ENCODE measurements at regions not wholly inside any gene's neighbourhood (a gene's known extent, or its start where the extent isn't known, plus 50 kb on each side); places are given as distances from the start of the nearest gene placed in this dataset.

GRCh38 chr2:155320236-155320635 is 621.7 kb downstream of the KCNJ3 start:
- H3K4me1 Mint-ChIP-seq, result no peaks in the 10 kb centered on the region
- peaks cover 3 to 18% (median 7%) of the 10 kb centered on the region in 6 donors for H3K9me3 Mint-ChIP-seq
- no peak overlapping the region for H3K4me3 Mint-ChIP-seq
- no peak overlapping the region for H3K27ac Mint-ChIP-seq
- H3K36me3 Mint-ChIP-seq, result no peaks in the 10 kb centered on the region
- H3K27me3 Mint-ChIP-seq (ENCODE audit: low read depth in 3 of 3), result no peaks in the 10 kb centered on the region
- no peak for DNase-seq

- H3K27me3 Mint-ChIP-seq (ENCODE audit: low read depth in 3 of 3), result no peaks in the 10 kb centered on the region
- no peak overlapping the region for H3K4me3 Mint-ChIP-seq
- H3K36me3 Mint-ChIP-seq, result no peaks in the 10 kb centered on the region
- no peak for DNase-seq
- no peak overlapping the region for H3K27ac Mint-ChIP-seq
- no peaks in the 10 kb centered on the region for H3K4me1 Mint-ChIP-seq
- peaks cover 3 to 8% (median 4%) of the 10 kb centered on the region in 6 donors for H3K9me3 Mint-ChIP-seq
Measured at GRCh38 chr2:155318710-155319109, 620.2 kb downstream of the KCNJ3 start.

- peaks cover 0 to 7% (median 0%) of the 10 kb centered on the region in 6 donors for H3K9me3 Mint-ChIP-seq
- no peaks in the 10 kb centered on the region for H3K27me3 Mint-ChIP-seq (ENCODE audit: low read depth in 3 of 3)
- no peak overlapping the region for H3K4me3 Mint-ChIP-seq
- no peaks in the 10 kb centered on the region for H3K36me3 Mint-ChIP-seq
- no peak overlapping the region for H3K27ac Mint-ChIP-seq
- no peak for DNase-seq
- H3K4me1 Mint-ChIP-seq, result no peaks in the 10 kb centered on the region
Measured at GRCh38 chr2:155315768-155316167, 617.3 kb downstream of the KCNJ3 start.

GRCh38 chr2:155310589-155310988 is 612.1 kb downstream of the KCNJ3 start:
- peaks cover 0 to 2% (median 0%) of the 10 kb centered on the region in 6 donors for H3K9me3 Mint-ChIP-seq
- no peaks in the 10 kb centered on the region for H3K36me3 Mint-ChIP-seq
- no peak overlapping the region for H3K27ac Mint-ChIP-seq
- H3K27me3 Mint-ChIP-seq (ENCODE audit: low read depth in 3 of 3), result no peaks in the 10 kb centered on the region
- H3K4me3 Mint-ChIP-seq, result no peak overlapping the region
- H3K4me1 Mint-ChIP-seq, result no peaks in the 10 kb centered on the region
- no peak for DNase-seq

GRCh38 chr2:155309483-155309882 is 611.0 kb downstream of the KCNJ3 start:
- H3K27me3 Mint-ChIP-seq (ENCODE audit: low read depth in 3 of 3), result no peaks in the 10 kb centered on the region
- H3K9me3 Mint-ChIP-seq, result peaks cover 0 to 2% (median 0%) of the 10 kb centered on the region in 6 donors
- H3K27ac Mint-ChIP-seq, result no peak overlapping the region
- DNase-seq, result no peak
- H3K4me3 Mint-ChIP-seq, result no peak overlapping the region
- no peaks in the 10 kb centered on the region for H3K4me1 Mint-ChIP-seq
- H3K36me3 Mint-ChIP-seq, result no peaks in the 10 kb centered on the region

GRCh38 chr2:155308367-155309009 is 610.0 kb downstream of the KCNJ3 start:
- Mint-ChIP-seq H3K27me3 (ENCODE audit: low read depth in 3 of 3) (no peaks in the 10 kb centered on the region), H3K4me3 (no peak overlapping the region), H3K36me3 (no peaks in the 10 kb centered on the region), H3K4me1 (no peaks in the 10 kb centered on the region), H3K9me3 (peaks cover 0 to 5% (median 0%) of the 10 kb centered on the region in 6 donors), H3K27ac (no peak overlapping the region)
- no peak for DNase-seq

GRCh38 chr2:155301221-155301620 is 602.7 kb downstream of the KCNJ3 start:
- Mint-ChIP-seq H3K9me3 (peaks cover 0 to 11% (median under 1%) of the 10 kb centered on the region in 6 donors), H3K4me3 (no peak overlapping the region), H3K36me3 (no peaks in the 10 kb centered on the region), H3K27ac (no peak overlapping the region), H3K4me1 (no peaks in the 10 kb centered on the region), H3K27me3 (ENCODE audit: low read depth in 3 of 3) (no peaks in the 10 kb centered on the region)
- no peak for DNase-seq

GRCh38 chr2:155298001-155298400 is 599.5 kb downstream of the KCNJ3 start:
- Mint-ChIP-seq H3K4me3 (no peak overlapping the region), H3K27ac (no peak overlapping the region), H3K36me3 (no peaks in the 10 kb centered on the region), H3K4me1 (no peaks in the 10 kb centered on the region), H3K27me3 (ENCODE audit: low read depth in 3 of 3) (no peaks in the 10 kb centered on the region), H3K9me3 (peaks cover 0 to 8% (median under 1%) of the 10 kb centered on the region in 6 donors)
- DNase-seq, result no peak

GRCh38 chr2:155294358-155294757 is 595.9 kb downstream of the KCNJ3 start:
- H3K4me1 Mint-ChIP-seq, result no peaks in the 10 kb centered on the region
- H3K4me3 Mint-ChIP-seq, result no peak overlapping the region

GRCh38 chr2:155281907-155282306 is 583.4 kb downstream of the KCNJ3 start:
- Mint-ChIP-seq H3K27ac (no peak overlapping the region), H3K4me1 (no peaks in the 10 kb centered on the region), H3K36me3 (no peaks in the 10 kb centered on the region), H3K9me3 (peaks cover 7 to 40% (median 15%) of the 10 kb centered on the region in 6 donors), H3K27me3 (ENCODE audit: low read depth in 3 of 3) (no peaks in the 10 kb centered on the region), H3K4me3 (no peak overlapping the region)
- no peak for DNase-seq

More at GRCh38 chr2:155294358-155294757, 595.9 kb downstream of the KCNJ3 start:
- Mint-ChIP-seq H3K27ac (no peak overlapping the region), H3K36me3 (no peaks in the 10 kb centered on the region), H3K27me3 (ENCODE audit: low read depth in 3 of 3) (peaks cover 0 to 2% (median 0%) of the 10 kb centered on the region in 3 donors), H3K9me3 (peaks cover 0 to 10% (median 5%) of the 10 kb centered on the region in 6 donors)
- no peak for DNase-seq

GRCh38 chr2:155273323-155273722 is 574.8 kb downstream of the KCNJ3 start:
- Mint-ChIP-seq H3K27me3 (ENCODE audit: low read depth in 3 of 3) (peaks cover 0 to 3% (median 0%) of the 10 kb centered on the region in 3 donors), H3K4me1 (no peaks in the 10 kb centered on the region), H3K36me3 (no peaks in the 10 kb centered on the region), H3K4me3 (no peak overlapping the region), H3K27ac (no peak overlapping the region), H3K9me3 (peaks cover 5 to 44% (median 12%) of the 10 kb centered on the region in 6 donors)
- DNase-seq, result no peak

- Mint-ChIP-seq H3K36me3 (no peaks in the 10 kb centered on the region), H3K4me3 (no peak overlapping the region), H3K27me3 (ENCODE audit: low read depth in 3 of 3) (peaks cover 0 to 1% (median 0%) of the 10 kb centered on the region in 3 donors), H3K4me1 (no peaks in the 10 kb centered on the region), H3K9me3 (peaks cover 2 to 30% (median 15%) of the 10 kb centered on the region in 6 donors), H3K27ac (no peak overlapping the region)
- no peak for DNase-seq
Measured at GRCh38 chr2:155266583-155266982, 568.1 kb downstream of the KCNJ3 start.

GRCh38 chr2:155266109-155266508 is 567.6 kb downstream of the KCNJ3 start:
- no peak overlapping the region for H3K27ac Mint-ChIP-seq
- no peak overlapping the region for H3K4me3 Mint-ChIP-seq
- peaks cover 0 to 5% (median 0%) of the 10 kb centered on the region in 3 donors for H3K27me3 Mint-ChIP-seq (ENCODE audit: low read depth in 3 of 3)
- H3K4me1 Mint-ChIP-seq, result no peaks in the 10 kb centered on the region
- H3K36me3 Mint-ChIP-seq, result no peaks in the 10 kb centered on the region
- peaks cover 2 to 25% (median 15%) of the 10 kb centered on the region in 6 donors for H3K9me3 Mint-ChIP-seq
- no peak for DNase-seq

GRCh38 chr2:155256803-155257202 is 558.3 kb downstream of the KCNJ3 start:
- Mint-ChIP-seq H3K4me1 (no peaks in the 10 kb centered on the region), H3K4me3 (no peak overlapping the region), H3K27ac (no peak overlapping the region), H3K36me3 (peaks cover 0 to 4% (median 0%) of the 10 kb centered on the region in 3 donors), H3K27me3 (ENCODE audit: low read depth in 3 of 3) (peaks cover 0 to 4% (median 2%) of the 10 kb centered on the region in 3 donors), H3K9me3 (peaks cover 0 to 19% (median 8%) of the 10 kb centered on the region in 6 donors)
- no peak for DNase-seq

GRCh38 chr2:155250800-155251199 is 552.3 kb downstream of the KCNJ3 start:
- Mint-ChIP-seq H3K27me3 (ENCODE audit: low read depth in 3 of 3) (peaks cover 0 to 2% (median 0%) of the 10 kb centered on the region in 3 donors), H3K9me3 (peaks cover 0 to 27% (median 6%) of the 10 kb centered on the region in 6 donors), H3K4me3 (no peak overlapping the region), H3K27ac (no peak overlapping the region), H3K4me1 (no peaks in the 10 kb centered on the region), H3K36me3 (no peaks in the 10 kb centered on the region)
- no peak for DNase-seq

Data from immature natural killer cell (primary cell).